PFSK-1 (cell line): ENCODE measurements at regions not wholly inside any gene's neighbourhood (a gene's known extent, or its start where the extent isn't known, plus 50 kb on each side); places are given as distances from the start of the nearest gene placed in this dataset.

Source experiments
- FOXP2 ChIP-seq: optimal IDR thresholded peaks from 2 replicates; pipeline ENCODE3; 2011; ENCODE audit warnings: borderline replicate concordance, control low read depth, inconsistent platforms; ENCODE audit not compliant: insufficient read depth; ENCODE audit errors: extremely low read length, extremely low read depth
- POLR2AphosphoS5 ChIP-seq: IDR thresholded peaks from 2 replicates; pipeline ENCODE4 v1.6.1; 2012; ENCODE audit warnings: low read depth, mild to moderate bottlenecking, control low read depth, low read length, moderate library complexity
- REST ChIP-seq, 2 experiments: IDR thresholded peaks; 2 replicates each; pipeline versions ENCODE4 v1.6.1 to v1.8.0; 2011 to 2012; ENCODE audit warnings: low read depth in 2 of 2, low read length in 2 of 2, control low read depth in 1 of 2, inconsistent platforms in 1 of 2, mild to moderate bottlenecking in 1 of 2, moderate library complexity in 1 of 2; ENCODE audit not compliant: insufficient read depth in 1 of 2
- SIN3A ChIP-seq: IDR thresholded peaks from 2 replicates; pipeline ENCODE4 v1.6.1; 2012; ENCODE audit warnings: mild to moderate bottlenecking, low read length, moderate library complexity, borderline replicate concordance; ENCODE audit not compliant: insufficient read depth
- TAF1 ChIP-seq: IDR thresholded peaks from 2 replicates; pipeline ENCODE4 v1.6.1; 2012; ENCODE audit warnings: low read length, control low read depth, borderline replicate concordance; ENCODE audit not compliant: insufficient read depth

GRCh38 chr4:138105331-138105730 is 136.8 kb downstream of the SLC7A11 start:
- no peak for TF ChIP-seq POLR2AphosphoS5
- no peak for TF ChIP-seq REST (IDR thresholded peaks at IDR 0.05; ENCODE audit: insufficient read depth in 1 of 2, low read depth in 2 of 2, low read length in 2 of 2)
- no peak for TF ChIP-seq SIN3A
- TF ChIP-seq FOXP2: no peak
- TF ChIP-seq TAF1: no peak

GRCh38 chr4:138104284-138104680 is 137.9 kb downstream of the SLC7A11 start:
- no peak for TF ChIP-seq SIN3A
- no peak for TF ChIP-seq FOXP2
- TF ChIP-seq POLR2AphosphoS5: no peak
- no peak for TF ChIP-seq REST (IDR thresholded peaks at IDR 0.05; ENCODE audit: insufficient read depth in 1 of 2, low read depth in 2 of 2, low read length in 2 of 2)
- TF ChIP-seq TAF1: no peak

- TF ChIP-seq REST (IDR thresholded peaks at IDR 0.05; ENCODE audit: insufficient read depth in 1 of 2, low read depth in 2 of 2, low read length in 2 of 2): no peak
- no peak for TF ChIP-seq FOXP2
- TF ChIP-seq POLR2AphosphoS5: no peak
- TF ChIP-seq SIN3A: no peak
- no peak for TF ChIP-seq TAF1
These were observed 138.4 kb downstream of the SLC7A11 start for GRCh38 chr4:138103597-138104283.

- no peak for TF ChIP-seq TAF1
- no peak for TF ChIP-seq SIN3A
- TF ChIP-seq POLR2AphosphoS5: no peak
- no peak for TF ChIP-seq FOXP2
- TF ChIP-seq REST (IDR thresholded peaks at IDR 0.05; ENCODE audit: insufficient read depth in 1 of 2, low read depth in 2 of 2, low read length in 2 of 2): no peak
These were observed 142.8 kb downstream of the SLC7A11 start for GRCh38 chr4:138099385-138099784.
